Astrocyte (in vitro differentiated cells and primary cell): ENCODE measurements at regions not wholly inside any gene's neighbourhood (a gene's known extent, or its start where the extent isn't known, plus 50 kb on each side); places are given as distances from the start of the nearest gene placed in this dataset.

Experiments
- DNase-seq: peaks from one replicate; pipeline ENCODE4 v3.0.0-alpha.2; 2010; ENCODE audit warnings: low read depth
- FAIRE-seq: peaks from 2 replicates; lab custom pipeline; 2011; peaks lifted over from hg19 to GRCh38; lab: Jason Lieb, UNC
- H2AFZ ChIP-seq: 2 replicates; pipeline ENCODE4 v1.6.0; 2012; ENCODE audit warnings: low read depth, low read length, inconsistent platforms
- H3K27ac ChIP-seq: 2 replicates; pipeline ENCODE4 v1.5.1; 2011; ENCODE audit warnings: low read depth, low read length, inconsistent platforms
- H3K27me3 ChIP-seq: 2 replicates; pipeline ENCODE4 v1.6.0; 2011; ENCODE audit warnings: low read length, inconsistent platforms; ENCODE audit not compliant: insufficient read depth
- H3K36me3 ChIP-seq: 2 replicates; pipeline ENCODE4 v1.5.1; 2011; ENCODE audit warnings: low read length, inconsistent platforms; ENCODE audit not compliant: insufficient read depth
- H3K4me1 ChIP-seq: 2 replicates; pipeline ENCODE4 v1.5.1; 2011; ENCODE audit warnings: low read length, inconsistent platforms; ENCODE audit not compliant: insufficient read depth
- H3K4me2 ChIP-seq: 2 replicates; pipeline ENCODE4 v1.6.0; 2012; ENCODE audit warnings: low read length, inconsistent platforms
- H3K4me3 ChIP-seq: 2 replicates; pipeline ENCODE4 v1.5.1; 2011; ENCODE audit warnings: low read depth, mild to moderate bottlenecking, low read length, inconsistent platforms; ENCODE audit not compliant: insufficient read depth
- H3K79me2 ChIP-seq: 2 replicates; pipeline ENCODE4 v1.6.0; 2012; ENCODE audit warnings: mild to moderate bottlenecking, low read length, inconsistent platforms; ENCODE audit not compliant: insufficient read depth
- H3K9ac ChIP-seq: 2 replicates; pipeline ENCODE4 v1.6.0; 2012; ENCODE audit warnings: mild to moderate bottlenecking, low read length, inconsistent platforms
- H3K9me3 ChIP-seq: 2 replicates; pipeline ENCODE4 v1.5.1; 2012; ENCODE audit warnings: low read depth, mild to moderate bottlenecking, low read length, inconsistent platforms; ENCODE audit not compliant: insufficient read depth
- H4K20me1 ChIP-seq: 2 replicates; pipeline ENCODE4 v1.6.0; 2012; ENCODE audit warnings: low read length, inconsistent platforms; ENCODE audit not compliant: insufficient read depth
- H3K27ac Mint-ChIP-seq: one replicate; pipeline ENCODE4 v1.8.0; 2021; ENCODE audit warnings: mild to moderate bottlenecking, mixed read lengths; ENCODE audit not compliant: unreplicated experiment
- H3K27me3 Mint-ChIP-seq: one replicate; pipeline ENCODE4 v1.8.0; 2021; ENCODE audit warnings: low read depth, mixed read lengths; ENCODE audit not compliant: unreplicated experiment
- H3K36me3 Mint-ChIP-seq: one replicate; pipeline ENCODE4 v1.8.0; 2021; ENCODE audit warnings: low read depth, mixed read lengths; ENCODE audit not compliant: unreplicated experiment
- H3K4me1 Mint-ChIP-seq: one replicate; pipeline ENCODE4 v1.8.0; 2021; ENCODE audit warnings: low read depth, mixed read lengths; ENCODE audit not compliant: unreplicated experiment
- H3K4me3 Mint-ChIP-seq: one replicate; pipeline ENCODE4 v1.8.0; 2021; ENCODE audit warnings: mild to moderate bottlenecking, moderate library complexity, mixed read lengths; ENCODE audit not compliant: unreplicated experiment
- H3K9me3 Mint-ChIP-seq: one replicate; pipeline ENCODE4 v1.8.0; 2021; ENCODE audit warnings: mild to moderate bottlenecking, mixed read lengths; ENCODE audit not compliant: unreplicated experiment
- CTCF ChIP-seq: IDR thresholded peaks from 2 replicates; pipeline ENCODE4 v1.5.1; 2011; ENCODE audit warnings: low read depth, mild to moderate bottlenecking, inconsistent platforms, low read length, moderate library complexity; ENCODE audit not compliant: insufficient read depth
- EZH2 ChIP-seq: IDR thresholded peaks from 2 replicates; pipeline ENCODE4 v1.6.1; 2012; ENCODE audit warnings: mild to moderate bottlenecking, low read length, inconsistent platforms; ENCODE audit not compliant: insufficient read depth

DNA sequence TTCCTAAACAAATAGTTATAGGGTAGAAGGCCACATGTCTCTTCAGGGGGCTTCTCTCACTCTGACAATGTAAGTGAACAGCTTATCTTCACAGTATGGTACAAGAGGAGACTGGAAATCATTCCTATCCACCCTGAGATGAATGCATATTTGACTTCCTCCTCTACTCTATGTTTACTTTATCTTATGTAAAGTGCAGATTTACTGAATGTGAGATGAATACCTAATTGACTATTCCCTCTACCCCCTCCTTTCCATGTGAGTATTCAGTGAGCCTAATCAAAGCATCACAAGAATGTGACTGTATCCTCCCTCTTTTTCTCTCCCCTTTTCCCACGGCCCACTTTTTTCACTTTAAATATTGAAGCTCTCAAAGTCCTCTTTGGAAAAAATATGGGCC is 132.5 kb downstream of the BACH1 start:
- Histone ChIP-seq H3K27me3 (no peaks in the 10 kb centered on the region), H3K4me1 (no peaks in the 10 kb centered on the region), H3K79me2 (no peaks in the 10 kb centered on the region), H3K4me2 (no peak overlapping the region), H3K4me3 (no peak overlapping the region), H4K20me1 (no peaks in the 10 kb centered on the region), H3K9ac (no peak overlapping the region), H3K36me3 (no peaks in the 10 kb centered on the region), H2AFZ (no peak overlapping the region), H3K9me3 (no peaks in the 10 kb centered on the region), H3K27ac (no peak overlapping the region)
- no peak for TF ChIP-seq EZH2
- no peak for TF ChIP-seq CTCF
- FAIRE-seq (no peak), DNase-seq (no peak)
- H3K27ac Mint-ChIP-seq: no peak overlapping the region
- no peaks in the 10 kb centered on the region for H3K27me3 Mint-ChIP-seq
- H3K9me3 Mint-ChIP-seq: no peaks in the 10 kb centered on the region
- H3K36me3 Mint-ChIP-seq: no peaks in the 10 kb centered on the region
- no peak overlapping the region for H3K4me3 Mint-ChIP-seq
- H3K4me1 Mint-ChIP-seq: peaks cover 1% of the 10 kb centered on the region

- Histone ChIP-seq H3K9ac (no peak overlapping the region), H3K27ac (no peak overlapping the region), H3K4me2 (no peak overlapping the region), H3K4me3 (no peak overlapping the region), H3K36me3 (no peaks in the 10 kb centered on the region), H3K4me1 (no peaks in the 10 kb centered on the region), H4K20me1 (no peaks in the 10 kb centered on the region), H3K79me2 (no peaks in the 10 kb centered on the region), H2AFZ (no peak overlapping the region), H3K9me3 (no peaks in the 10 kb centered on the region), H3K27me3 (no peaks in the 10 kb centered on the region)
- Mint-ChIP-seq H3K27me3 (no peaks in the 10 kb centered on the region), H3K36me3 (peaks cover 3% of the 10 kb centered on the region), H3K27ac (no peak overlapping the region), H3K4me3 (no peak overlapping the region), H3K4me1 (peaks cover 1% of the 10 kb centered on the region), H3K9me3 (no peaks in the 10 kb centered on the region)
- DNase-seq: no peak
- no peak for FAIRE-seq
- TF ChIP-seq CTCF (no peak), EZH2 (no peak)
Measured at GRCh38 chr21:29431680-29432079, 133.0 kb downstream of the BACH1 start.

GRCh38 chr21:29433366-29434059 is 134.8 kb downstream of the BACH1 start:
- H3K27ac ChIP-seq: no peak overlapping the region
- FAIRE-seq (no peak), DNase-seq (no peak)
- H3K9ac ChIP-seq: no peak overlapping the region
- H3K36me3 ChIP-seq: no peaks in the 10 kb centered on the region
- Mint-ChIP-seq H3K9me3 (no peaks in the 10 kb centered on the region), H3K4me3 (no peak overlapping the region), H3K4me1 (peaks cover 1% of the 10 kb centered on the region), H3K36me3 (peaks cover 5% of the 10 kb centered on the region), H3K27ac (no peak overlapping the region), H3K27me3 (no peaks in the 10 kb centered on the region)
- no peak overlapping the region for H2AFZ ChIP-seq
- H3K27me3 ChIP-seq: no peaks in the 10 kb centered on the region
- no peaks in the 10 kb centered on the region for H4K20me1 ChIP-seq
- H3K9me3 ChIP-seq: no peaks in the 10 kb centered on the region
- no peaks in the 10 kb centered on the region for H3K79me2 ChIP-seq
- H3K4me1 ChIP-seq: no peaks in the 10 kb centered on the region
- TF ChIP-seq EZH2 (no peak), CTCF (no peak)
- no peak overlapping the region for H3K4me2 ChIP-seq
- no peak overlapping the region for H3K4me3 ChIP-seq
